ENCODE measurements at regions not wholly inside any gene's neighbourhood (a gene's known extent, or its start where the extent isn't known, plus 50 kb on each side); places are given as distances from the start of the nearest gene placed in this dataset.
"Not testable (repeated sequence)": the region's sequence is repeated elsewhere in the genome, so short reads cannot be mapped to it uniquely, and the experiment has no call there.

DNA sequence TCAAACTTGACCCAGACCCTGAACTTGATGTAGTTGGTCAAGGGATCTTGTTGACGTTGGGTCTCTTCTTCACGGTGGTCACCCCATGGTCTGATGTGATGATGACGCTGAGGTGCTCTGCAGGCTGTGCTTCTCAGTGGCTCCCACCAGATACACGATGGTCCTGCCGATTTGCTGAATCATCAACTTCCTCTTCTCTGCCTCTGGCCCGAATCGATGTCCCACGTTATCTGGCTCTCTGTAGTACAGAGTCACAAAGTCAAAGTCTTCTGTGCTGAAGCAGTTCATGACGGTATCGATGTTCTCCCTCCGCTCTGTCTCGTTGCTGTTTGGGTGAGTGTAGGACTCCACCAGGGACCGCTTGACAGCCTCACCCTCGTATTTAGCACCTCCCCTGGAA, 58.5 kb upstream of the ZNF195 start:
- not testable (repeated sequence) for DNase-seq

DNA sequence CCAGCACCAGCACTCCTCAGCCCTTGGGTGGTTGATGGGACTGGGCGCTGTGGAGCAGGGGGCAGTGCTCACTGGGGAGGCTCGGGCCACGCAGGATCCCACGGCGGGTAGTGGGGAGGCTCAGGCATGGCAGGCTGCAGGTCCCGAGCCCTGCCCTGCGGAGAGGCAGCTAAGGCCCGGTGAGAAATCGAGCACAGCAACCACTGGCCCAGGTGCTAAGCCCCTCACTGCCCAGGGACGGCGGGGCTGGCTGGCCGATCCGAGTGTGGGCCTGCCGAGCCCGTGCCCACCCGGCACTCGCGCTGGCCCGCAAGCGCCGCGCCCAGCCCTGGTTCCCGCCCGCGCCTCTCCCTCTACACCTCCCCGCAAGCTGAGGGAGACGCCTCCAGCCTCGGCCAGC, 56.0 kb upstream of the ZNF195 start:
- DNase-seq, result no peak

DNA sequence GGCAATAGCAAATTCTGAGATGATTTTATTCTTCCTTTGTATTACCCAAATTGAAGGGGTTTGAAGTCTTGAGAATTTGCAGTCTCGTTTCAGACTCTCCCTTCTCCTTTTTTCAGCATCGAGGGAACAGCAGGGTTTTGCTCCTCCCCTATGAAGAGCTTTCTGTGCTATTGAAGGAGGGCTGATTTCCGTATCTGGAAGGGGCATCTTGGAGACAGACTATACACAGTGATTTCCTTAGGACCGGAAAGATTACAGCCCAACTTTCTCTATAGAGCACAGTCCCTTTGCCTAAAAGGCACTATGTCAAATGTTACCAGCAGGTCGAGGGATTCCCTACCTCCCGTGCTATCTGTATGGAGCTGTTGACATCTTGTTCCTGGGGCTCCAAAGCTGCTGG, 50.2 kb upstream of the ZNF195 start:
- DNase-seq, result not testable (repeated sequence)

All from CD4-positive, alpha-beta T cell treated with Interferon alpha-2 for 1 hour (primary cell).